DOHH2 (cell line): ENCODE measurements at regions not wholly inside any gene's neighbourhood (a gene's known extent, or its start where the extent isn't known, plus 50 kb on each side); places are given as distances from the start of the nearest gene placed in this dataset.

Source experiments
- EZH2phosphoT487 ChIP-seq: fragments of 200-600 bp; sonication (generic); IDR thresholded peaks from 2 replicates; pipeline ENCODE4 v1.6.1; 2017; ENCODE audit warnings: borderline replicate concordance, mild to moderate bottlenecking, antibody characterized with exemption, low read length, moderate library complexity, mixed read lengths
- TF ChIP-seq, protein P1 (sequence below): fragments of 200-600 bp; sonication (generic); IDR thresholded peaks from one replicate; pipeline ENCODE4 v1.5.1; 2014; ENCODE audit warnings: antibody characterized with exemption, mild to moderate bottlenecking, low read depth, low read length; ENCODE audit not compliant: poor library complexity, severe bottlenecking

DNA sequence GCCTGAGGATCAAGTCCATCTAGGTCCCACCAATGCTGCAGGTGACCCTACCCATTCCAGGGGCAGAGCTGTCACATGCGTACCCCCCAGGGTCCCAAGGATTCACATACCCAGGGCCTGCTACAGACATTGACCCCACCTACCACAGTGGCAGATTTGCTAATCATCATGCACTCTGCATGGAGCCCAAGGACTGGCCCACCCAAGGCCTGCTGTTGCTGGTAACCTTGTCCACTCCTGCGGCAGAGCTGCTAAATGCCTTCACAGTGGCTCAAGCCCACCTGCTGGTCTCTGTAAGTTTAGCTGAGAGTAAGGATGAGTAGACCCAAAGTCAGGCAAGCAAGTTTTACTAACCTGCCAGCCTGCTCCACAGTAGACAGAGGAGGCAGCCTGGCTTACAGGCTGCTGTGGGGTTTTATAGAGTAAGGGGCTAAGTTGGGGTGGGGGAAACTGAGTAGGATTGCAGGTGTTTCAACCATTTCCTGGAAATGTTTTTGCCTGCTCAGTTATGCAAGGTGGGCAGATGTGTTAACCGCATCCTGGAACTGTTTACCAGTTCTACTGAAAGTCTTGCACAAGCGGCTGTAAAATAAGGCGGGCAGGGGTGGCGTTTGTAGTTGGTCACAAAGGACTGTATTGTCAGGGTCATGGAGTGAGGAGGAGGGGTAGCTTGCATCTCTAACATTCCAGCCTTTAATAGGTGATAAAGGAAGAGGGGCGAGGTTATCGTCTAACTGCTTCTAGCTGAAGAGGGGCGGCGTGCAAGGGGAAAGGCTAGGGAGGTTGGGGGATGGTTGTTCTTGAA, 2163.5 kb upstream of the WWC1 start:
- TF ChIP-seq, protein P1, sequence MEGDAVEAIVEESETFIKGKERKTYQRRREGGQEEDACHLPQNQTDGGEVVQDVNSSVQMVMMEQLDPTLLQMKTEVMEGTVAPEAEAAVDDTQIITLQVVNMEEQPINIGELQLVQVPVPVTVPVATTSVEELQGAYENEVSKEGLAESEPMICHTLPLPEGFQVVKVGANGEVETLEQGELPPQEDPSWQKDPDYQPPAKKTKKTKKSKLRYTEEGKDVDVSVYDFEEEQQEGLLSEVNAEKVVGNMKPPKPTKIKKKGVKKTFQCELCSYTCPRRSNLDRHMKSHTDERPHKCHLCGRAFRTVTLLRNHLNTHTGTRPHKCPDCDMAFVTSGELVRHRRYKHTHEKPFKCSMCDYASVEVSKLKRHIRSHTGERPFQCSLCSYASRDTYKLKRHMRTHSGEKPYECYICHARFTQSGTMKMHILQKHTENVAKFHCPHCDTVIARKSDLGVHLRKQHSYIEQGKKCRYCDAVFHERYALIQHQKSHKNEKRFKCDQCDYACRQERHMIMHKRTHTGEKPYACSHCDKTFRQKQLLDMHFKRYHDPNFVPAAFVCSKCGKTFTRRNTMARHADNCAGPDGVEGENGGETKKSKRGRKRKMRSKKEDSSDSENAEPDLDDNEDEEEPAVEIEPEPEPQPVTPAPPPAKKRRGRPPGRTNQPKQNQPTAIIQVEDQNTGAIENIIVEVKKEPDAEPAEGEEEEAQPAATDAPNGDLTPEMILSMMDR = no peak
- no peak for TF ChIP-seq EZH2phosphoT487
